GM23248 (cell line): ENCODE measurements at regions not wholly inside any gene's neighbourhood (a gene's known extent, or its start where the extent isn't known, plus 50 kb on each side); places are given as distances from the start of the nearest gene placed in this dataset.

Experiments used
- EZH2 ChIP-seq: fragments of 200-600 bp; sonication (generic); IDR thresholded peaks from 2 replicates; pipeline ENCODE4 v1.6.1; 2018; ENCODE audit warnings: antibody characterized with exemption, mild to moderate bottlenecking; ENCODE audit not compliant: insufficient read depth, poor library complexity, severe bottlenecking
- EZH2phosphoT487 ChIP-seq: fragments of 200-600 bp; sonication (generic); IDR thresholded peaks from 2 replicates; pipeline ENCODE4 v1.6.1; 2018; ENCODE audit warnings: antibody characterized with exemption, moderate library complexity, mild to moderate bottlenecking, low read depth; ENCODE audit not compliant: insufficient read depth

GRCh38 chr3:162507397-162507796, 1010.8 kb downstream of the OTOL1 start:
- no peak for TF ChIP-seq EZH2
- TF ChIP-seq EZH2phosphoT487: no peak
